H1 (cell line): ENCODE measurements at regions not wholly inside any gene's neighbourhood (a gene's known extent, or its start where the extent isn't known, plus 50 kb on each side); places are given as distances from the start of the nearest gene placed in this dataset.

Experiments
- CTCF ChIA-PET: fragments of 300-600 bp; sonication (Branson Sonifier 250); formaldehyde crosslinking; loops from one replicate; lab custom pipeline; 2021; ENCODE audit not compliant: partially characterized antibody; lab: Charles Lee
- POLR2A ChIA-PET: fragments of 300-600 bp; sonication (Branson Sonifier 250); formaldehyde crosslinking; loops from one replicate; lab custom pipeline; 2021; ENCODE audit warnings: inconsistent platforms; ENCODE audit not compliant: partially characterized antibody; lab: Charles Lee
- DNase-seq, 2 experiments: peaks; one replicate each; pipeline versions ENCODE4 v3.0.0 to v3.0.0-alpha.2; 2010 to 2022; ENCODE audit warnings: low spot score in 2 of 2, low read depth in 1 of 2, mixed read lengths in 1 of 2
- FAIRE-seq: peaks from 2 replicates; lab custom pipeline; 2011; peaks lifted over from hg19 to GRCh38; lab: Jason Lieb, UNC
- H2AFZ ChIP-seq: 2 replicates; pipeline ENCODE4 v1.8.1; 2012; ENCODE audit warnings: low read length, inconsistent platforms
- H2AK5ac ChIP-seq: 2 replicates; pipeline ENCODE4 v1.6.1; 2013; ENCODE audit warnings: low read depth, low read length
- H2BK120ac ChIP-seq: replicated peaks from 2 replicates; pipeline ENCODE3; 2013; ENCODE audit warnings: low read depth, low read length, inconsistent platforms
- H2BK12ac ChIP-seq: 2 replicates; pipeline ENCODE4 v1.6.1; 2013; ENCODE audit warnings: low read depth, low read length
- H2BK15ac ChIP-seq: 2 replicates; pipeline ENCODE4 v1.6.1; 2013; ENCODE audit warnings: low read length
- H2BK20ac ChIP-seq: 2 replicates; pipeline ENCODE4 v1.6.1; 2013; ENCODE audit warnings: low read length
- H2BK5ac ChIP-seq: 2 replicates; pipeline ENCODE4 v1.6.1; 2013; ENCODE audit warnings: low read depth, low read length
- H3K14ac ChIP-seq: 2 replicates; pipeline ENCODE4 v1.6.1; 2013; ENCODE audit warnings: inconsistent platforms; ENCODE audit not compliant: insufficient read length
- H3K18ac ChIP-seq: 2 replicates; pipeline ENCODE4 v1.6.1; 2013; ENCODE audit warnings: low read length; ENCODE audit errors: extremely low read depth
- H3K23ac ChIP-seq: 2 replicates; pipeline ENCODE4 v1.6.1; 2013; ENCODE audit warnings: inconsistent platforms; ENCODE audit not compliant: insufficient read length
- H3K23me2 ChIP-seq: 2 replicates; pipeline ENCODE4 v1.6.1; 2013; ENCODE audit warnings: low read depth, low read length
- H3K27ac ChIP-seq: 2 replicates; pipeline ENCODE4 v1.6.1; 2011; ENCODE audit warnings: low read depth, low read length, inconsistent platforms
- H3K27me3 ChIP-seq, 4 experiments: replicated peaks in 1 of 4; 1 replicate in 1 of 4; 2 replicates in 3 of 4; pipeline versions ENCODE4 v1.6.1 to v1.8.1; 2011 to 2013; ENCODE audit warnings: low read length in 3 of 4, mild to moderate bottlenecking in 3 of 4, inconsistent platforms in 2 of 4, mixed read lengths in 2 of 4, moderate library complexity in 1 of 4; ENCODE audit not compliant: control insufficient read depth in 3 of 4, insufficient read depth in 3 of 4; ENCODE audit errors: extremely low read depth in 1 of 4
- H3K36me3 ChIP-seq, 4 experiments: 2 replicates each; pipeline versions ENCODE4 v1.6.1 to v1.8.1; 2011 to 2013; ENCODE audit warnings: mild to moderate bottlenecking in 4 of 4, low read length in 3 of 4, moderate library complexity in 2 of 4, control low read depth in 1 of 4, inconsistent platforms in 1 of 4; ENCODE audit not compliant: insufficient read depth in 4 of 4, control insufficient read depth in 2 of 4
- H3K4ac ChIP-seq: replicated peaks from 2 replicates; pipeline ENCODE3; 2013; ENCODE audit warnings: low read length, low read depth, mixed read lengths, inconsistent platforms; ENCODE audit not compliant: insufficient read length
- H3K4me1 ChIP-seq, 4 experiments: replicated peaks in 1 of 4; 1 replicate in 1 of 4; 2 replicates in 3 of 4; pipeline versions ENCODE4 v1.6.1 to v1.8.1; 2011 to 2013; ENCODE audit warnings: low read length in 3 of 4, inconsistent platforms in 2 of 4, mixed read lengths in 1 of 4; ENCODE audit not compliant: insufficient read depth in 4 of 4, control insufficient read depth in 3 of 4
- H3K4me2 ChIP-seq, 2 experiments: 2 replicates each; pipeline versions ENCODE4 v1.6.1 to v1.8.1; 2011 to 2013; ENCODE audit warnings: low read depth in 2 of 2, low read length in 2 of 2, control low read depth in 1 of 2, inconsistent platforms in 1 of 2, mild to moderate bottlenecking in 1 of 2; ENCODE audit not compliant: insufficient read depth in 1 of 2
- H3K4me3 ChIP-seq, 4 experiments: fragments of 200-600, 300-600 bp in 1 of 4; sonication (generic), shearing (Covaris generic), sonication (Bioruptor Twin) in 1 of 4; 2 replicates each; pipeline versions ENCODE4 v1.5.1 to v1.8.1; 2011 to 2016; ENCODE audit warnings: low read length in 4 of 4, low read depth in 3 of 4, control low read depth in 2 of 4, inconsistent platforms in 2 of 4, mild to moderate bottlenecking in 2 of 4, mixed read lengths in 1 of 4, moderate library complexity in 1 of 4; ENCODE audit not compliant: insufficient read depth in 2 of 4; ENCODE audit errors: extremely low read depth in 1 of 4
- H3K56ac ChIP-seq: replicated peaks from 2 replicates; pipeline ENCODE3; 2013; ENCODE audit warnings: low read depth, mild to moderate bottlenecking, mixed read lengths, low read length, inconsistent platforms; ENCODE audit not compliant: insufficient read length
- H3K79me1 ChIP-seq: 2 replicates; pipeline ENCODE4 v1.6.1; 2013; ENCODE audit warnings: low read depth, low read length, control low read depth
- H3K79me2 ChIP-seq, 2 experiments: 2 replicates each; pipeline versions ENCODE4 v1.6.1 to v1.8.1; 2012 to 2013; ENCODE audit warnings: low read length in 2 of 2, mild to moderate bottlenecking in 2 of 2, inconsistent platforms in 1 of 2; ENCODE audit not compliant: insufficient read depth in 2 of 2, control insufficient read depth in 1 of 2
- H3K9ac ChIP-seq, 4 experiments: replicated peaks in 1 of 4; 1 replicate in 1 of 4; 2 replicates in 3 of 4; pipeline versions ENCODE4 v1.6.1 to v1.8.1; 2011 to 2013; ENCODE audit warnings: low read depth in 3 of 4, low read length in 3 of 4, control low read depth in 2 of 4, mild to moderate bottlenecking in 2 of 4, moderate library complexity in 2 of 4, inconsistent platforms in 1 of 4; ENCODE audit errors: extremely low read depth in 1 of 4
- H3K9me3 ChIP-seq, 2 experiments: 2 replicates each; pipeline versions ENCODE4 v1.6.1 to v1.8.1; 2012 to 2013; ENCODE audit warnings: mild to moderate bottlenecking in 2 of 2, moderate library complexity in 2 of 2, control low read depth in 1 of 2, inconsistent platforms in 1 of 2, low read depth in 1 of 2, low read length in 1 of 2, mixed read lengths in 1 of 2; ENCODE audit not compliant: insufficient read depth in 2 of 2
- H4K20me1 ChIP-seq, 2 experiments: replicated peaks in 1 of 2; 2 replicates each; pipeline versions ENCODE3 to v1.8.1; 2011 to 2013; ENCODE audit warnings: inconsistent platforms in 2 of 2, low read length in 2 of 2, mild to moderate bottlenecking in 1 of 2; ENCODE audit not compliant: insufficient read depth in 2 of 2, control insufficient read depth in 1 of 2
- H4K5ac ChIP-seq: 2 replicates; pipeline ENCODE4 v1.6.1; 2013; ENCODE audit warnings: low read length, low read depth, mixed read lengths, inconsistent platforms; ENCODE audit not compliant: insufficient read length
- H4K8ac ChIP-seq: 2 replicates; pipeline ENCODE4 v1.8.0; 2013; ENCODE audit warnings: mild to moderate bottlenecking, moderate library complexity, low read length, inconsistent platforms; ENCODE audit not compliant: insufficient read depth; ENCODE audit errors: extremely low read depth
- H4K91ac ChIP-seq: replicated peaks from 2 replicates; pipeline ENCODE3; 2013; ENCODE audit warnings: low read length, mixed read lengths, inconsistent platforms; ENCODE audit not compliant: insufficient read length
- BACH1 ChIP-seq: IDR thresholded peaks from 2 replicates; pipeline ENCODE4 v1.6.1; 2012; ENCODE audit warnings: low read length, improper control_type of control experiment
- BRCA1 ChIP-seq: IDR thresholded peaks from 2 replicates; pipeline ENCODE4 v1.6.1; 2012; ENCODE audit warnings: low read depth, low read length, improper control_type of control experiment
- CBX5 ChIP-seq: fragments of 300-800, 300-1000 bp; sonication (generic); IDR thresholded peaks from 2 replicates; pipeline ENCODE4 v1.7.1; 2016; ENCODE audit warnings: antibody characterized with exemption, low read length, low read depth
- E2F6 ChIP-seq: IDR thresholded peaks from 2 replicates; pipeline ENCODE4 v1.6.1; 2012; ENCODE audit warnings: inconsistent platforms
- EZH2 ChIP-seq: fragments of 200-600 bp; sonication (generic); IDR thresholded peaks from 2 replicates; pipeline ENCODE4 v1.7.1; 2012; ENCODE audit warnings: low read depth, mild to moderate bottlenecking, moderate library complexity, low read length, inconsistent platforms; ENCODE audit not compliant: severe bottlenecking
- HDAC6 ChIP-seq: IDR thresholded peaks from one replicate; pipeline ENCODE4 v1.7.1; 2012; ENCODE audit warnings: low read depth, mild to moderate bottlenecking, inconsistent platforms, low read length, moderate library complexity
- MAFK ChIP-seq: IDR thresholded peaks from 2 replicates; pipeline ENCODE4 v1.6.1; 2012; ENCODE audit warnings: low read depth, mild to moderate bottlenecking, improper control_type of control experiment, low read length
- PHF8 ChIP-seq: fragments of 200-600 bp; sonication (generic); conservative IDR thresholded peaks from 2 replicates; pipeline ENCODE4 v1.7.1; 2012; ENCODE audit warnings: low read depth, mild to moderate bottlenecking, inconsistent platforms, low read length, moderate library complexity
- POLR2A ChIP-seq, 2 experiments: IDR thresholded peaks; 1 replicate in 1 of 2; 2 replicates in 1 of 2; pipeline ENCODE4 v1.6.1; 2011; ENCODE audit warnings: low read depth in 2 of 2, low read length in 2 of 2, mild to moderate bottlenecking in 2 of 2; ENCODE audit errors: control extremely low read depth in 1 of 2
- RAD21 ChIP-seq, 2 experiments: IDR thresholded peaks in 1 of 2; conservative IDR thresholded peaks in 1 of 2; 2 replicates each; pipeline ENCODE4 v1.6.1; 2011; ENCODE audit warnings: low read depth in 2 of 2, low read length in 2 of 2, improper control_type of control experiment in 1 of 2, inconsistent platforms in 1 of 2, mild to moderate bottlenecking in 1 of 2, moderate library complexity in 1 of 2
- SAP30 ChIP-seq: fragments of 300-600 bp; sonication (generic); IDR thresholded peaks from 2 replicates; pipeline ENCODE4 v1.7.1; 2012; ENCODE audit warnings: low read length, moderate library complexity, mild to moderate bottlenecking, inconsistent platforms; ENCODE audit not compliant: insufficient read depth, insufficient replicate concordance
- SP4 ChIP-seq: IDR thresholded peaks from 2 replicates; pipeline ENCODE4 v1.6.1; 2012; ENCODE audit warnings: low read length, inconsistent platforms
- YY1 ChIP-seq: IDR thresholded peaks from 2 replicates; pipeline ENCODE4 v1.6.1; 2011; ENCODE audit warnings: low read depth, mild to moderate bottlenecking, low read length
- WGBS, 2 experiments: shearing (Covaris generic) in 1 of 2; methylation state at CpG; one replicate each; pipeline versions ENCODE4 v1.1.6 to v1.1.7; 2013 to 2015; ENCODE audit warnings: low lambda C conversion rate in 2 of 2, mixed read lengths in 2 of 2, inconsistent platforms in 1 of 2, low coverage in 1 of 2, missing lambda C conversion rate in 1 of 2; ENCODE audit not compliant: insufficient replicate concordance in 2 of 2, insufficient coverage in 1 of 2, insufficient read length in 1 of 2; ENCODE audit errors: extremely low coverage in 1 of 2, missing lambda C conversion rate in 1 of 2; 5-methylcytosine and 5-hydroxymethylcytosine counted together

GRCh38 chr10:4647109-4647785 is 178.8 kb upstream of the AKR1E2 start:
- Histone ChIP-seq H2AK5ac (no peak overlapping the region), H3K18ac (no peak overlapping the region), H3K56ac (no peak overlapping the region), H2BK5ac (no peak overlapping the region), H4K8ac (no peak overlapping the region), H3K23ac (no peak overlapping the region), H4K5ac (no peak overlapping the region), H3K79me1 (no peaks in the 10 kb centered on the region), H3K9ac (no peak overlapping the region), H2BK12ac (no peak overlapping the region), H2BK120ac (no peak overlapping the region), H3K23me2 (peaks cover 3% of the 10 kb centered on the region; the same call in 1 of the 2 replicates), H3K79me2 (no peaks in the 10 kb centered on the region), H3K4me1 (no peaks in the 10 kb centered on the region), H4K91ac (no peak overlapping the region), H3K27ac (no peak overlapping the region), H3K9me3 (no peaks in the 10 kb centered on the region), H3K4ac (no peak overlapping the region), H3K14ac (no peak overlapping the region), H2BK20ac (no peak overlapping the region), H2AFZ (no peak overlapping the region), H3K36me3 (no peaks in the 10 kb centered on the region), H4K20me1 (no peaks in the 10 kb centered on the region), H3K4me2 (no peak overlapping the region), H3K27me3 (no peaks in the 10 kb centered on the region; a peak in 2 of 7 replicates), H2BK15ac (no peak overlapping the region), H3K4me3 (no peak overlapping the region)
- 84% methylated on average over 3 of the region's 3 CpGs; no CpG with 5 or more reads in 1 of the 2 experiments for WGBS, 2 experiments
- ChIA-PET CTCF (interaction anchor here (1.0 kb wide), 1 partner anchor 13 kb away, joined by 5 read pairs; no protein-coding TSS in a partner anchor), POLR2A (no interaction called here)
- no peak for FAIRE-seq
- TF ChIP-seq RAD21 (IDR thresholded peaks at IDR 0.05 in 1 of 2, conservative IDR thresholded peaks at IDR 0.05 in 1 of 2; ENCODE audit: low read depth in 2 of 2, low read length in 2 of 2) (no peak), E2F6 (no peak), BACH1 (no peak), YY1 (no peak), CBX5 (no peak), POLR2A (IDR thresholded peaks at IDR 0.05; ENCODE audit: control extremely low read depth in 1 of 2, low read depth in 2 of 2, low read length in 2 of 2) (no peak), EZH2 (no peak), MAFK (no peak), SAP30 (no peak), BRCA1 (no peak), HDAC6 (no peak), PHF8 (no peak), SP4 (no peak)
- no peak for DNase-seq
